GM19351 (cell line): ENCODE measurements at regions not wholly inside any gene's neighbourhood (a gene's known extent, or its start where the extent isn't known, plus 50 kb on each side); places are given as distances from the start of the nearest gene placed in this dataset.

Source experiments
- ATAC-seq: cut with Tn5 transposase; IDR thresholded peaks from one replicate; pipeline ENCODE4 v1.9.1; 2021; ENCODE audit warnings: mild to moderate bottlenecking, moderate library complexity; ENCODE audit not compliant: unreplicated experiment

DNA sequence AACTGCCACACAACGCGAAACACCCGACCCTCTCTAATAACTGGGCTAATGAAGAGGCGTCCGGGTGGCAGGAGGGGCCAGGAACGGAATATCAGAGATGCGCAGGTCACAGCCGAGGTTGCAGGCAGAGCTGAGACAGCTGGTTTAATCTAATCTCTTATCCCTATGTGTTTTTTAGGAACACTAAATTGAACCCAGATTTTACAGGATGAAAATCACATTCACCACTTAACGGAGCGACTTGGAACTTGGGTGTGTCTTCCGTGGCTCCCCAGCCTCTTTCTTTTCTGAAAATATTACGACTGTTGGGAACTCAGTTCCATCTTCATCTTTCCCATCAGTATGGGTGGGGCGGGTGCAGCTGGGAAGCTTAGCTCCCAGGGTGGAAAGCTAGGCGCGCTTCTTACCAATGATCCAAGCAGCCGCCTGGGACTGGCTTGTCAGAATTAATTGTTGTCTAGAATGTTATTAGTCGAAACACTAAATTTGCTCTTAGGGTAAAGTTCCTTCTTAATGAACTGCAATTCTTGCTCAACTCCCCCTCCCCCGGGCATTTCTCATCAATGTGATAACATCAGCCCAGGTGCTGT is 92.5 kb downstream of the IRX2 start:
- ATAC-seq: no peak

DNA sequence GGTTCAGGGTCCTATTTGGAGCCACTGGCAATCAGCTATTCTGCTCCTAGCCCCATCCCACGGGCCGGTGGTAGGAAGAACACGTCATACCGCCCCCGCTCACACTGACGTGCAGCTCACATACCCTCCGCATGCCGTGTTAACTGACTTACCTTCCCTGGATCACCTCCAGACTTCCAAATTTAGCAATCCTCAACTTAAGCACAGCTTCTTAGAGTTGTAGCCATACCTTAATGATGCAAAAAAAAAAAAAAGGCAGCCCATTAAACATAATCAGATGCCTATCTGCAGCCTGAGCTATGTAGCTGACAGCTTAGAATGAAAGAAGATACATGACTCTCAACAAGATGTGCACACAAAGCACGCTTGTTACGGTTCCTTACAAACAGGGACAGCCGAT is 93.0 kb downstream of the IRX2 start:
- ATAC-seq: no peak

DNA sequence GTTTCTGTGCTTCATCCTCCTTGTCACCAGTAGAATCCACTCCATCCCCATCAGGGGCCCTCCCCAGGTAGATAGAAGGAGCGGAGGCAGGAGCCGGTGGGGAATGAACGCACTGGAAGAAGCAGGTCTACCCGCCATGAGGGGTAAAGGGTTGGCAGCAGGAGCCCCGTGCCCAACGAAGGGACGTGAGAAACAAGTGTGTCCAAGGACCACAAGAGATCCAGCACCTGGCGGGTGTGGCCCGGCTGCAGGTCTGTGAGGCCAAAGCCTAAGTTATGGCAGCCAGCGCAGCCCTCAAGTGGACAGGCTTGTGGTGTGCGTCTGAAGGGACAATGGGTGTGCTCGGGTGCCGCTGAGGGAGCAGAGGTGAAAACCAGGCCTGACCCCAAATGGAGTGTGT is 94.3 kb downstream of the IRX2 start:
- ATAC-seq: no peak

DNA sequence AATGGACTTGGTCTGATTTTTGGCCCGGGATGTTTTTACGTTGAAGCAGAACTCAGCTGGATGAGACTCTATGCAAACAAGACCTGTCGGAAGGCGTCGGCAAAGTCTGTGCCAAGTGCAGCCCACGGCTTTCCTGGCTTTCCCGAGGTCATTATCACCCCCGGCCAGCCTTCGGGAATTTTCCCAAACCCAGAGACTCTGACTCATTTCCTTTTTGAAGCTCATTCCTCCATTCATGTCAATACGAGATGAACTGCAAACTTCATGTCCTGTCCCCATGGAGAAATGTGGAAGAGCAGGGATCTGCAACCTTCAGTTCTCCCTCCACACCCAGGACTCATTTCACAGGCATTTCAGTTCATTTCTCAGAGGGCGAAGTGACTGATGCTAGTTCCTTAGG is 95.3 kb downstream of the IRX2 start:
- no peak for ATAC-seq

DNA sequence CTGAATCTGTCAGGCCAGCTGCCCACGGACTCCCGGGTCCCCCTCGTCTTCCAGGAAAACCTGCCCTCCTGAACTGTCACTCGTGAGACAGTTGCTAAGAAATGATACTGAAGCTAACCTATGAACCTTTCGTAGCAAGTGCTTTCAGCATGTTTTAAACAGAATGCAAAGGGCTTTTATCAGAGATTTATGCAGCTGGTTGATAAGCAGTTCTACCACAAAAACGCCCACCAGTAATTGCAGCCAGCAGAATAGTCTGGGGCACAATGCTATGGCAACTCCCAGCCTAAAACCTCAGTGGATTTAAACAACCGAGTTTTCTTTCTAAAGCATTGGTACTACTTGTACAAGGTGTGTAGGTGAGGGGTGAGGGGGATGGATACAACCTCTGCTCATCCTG is 97.5 kb downstream of the IRX2 start:
- no peak for ATAC-seq

DNA sequence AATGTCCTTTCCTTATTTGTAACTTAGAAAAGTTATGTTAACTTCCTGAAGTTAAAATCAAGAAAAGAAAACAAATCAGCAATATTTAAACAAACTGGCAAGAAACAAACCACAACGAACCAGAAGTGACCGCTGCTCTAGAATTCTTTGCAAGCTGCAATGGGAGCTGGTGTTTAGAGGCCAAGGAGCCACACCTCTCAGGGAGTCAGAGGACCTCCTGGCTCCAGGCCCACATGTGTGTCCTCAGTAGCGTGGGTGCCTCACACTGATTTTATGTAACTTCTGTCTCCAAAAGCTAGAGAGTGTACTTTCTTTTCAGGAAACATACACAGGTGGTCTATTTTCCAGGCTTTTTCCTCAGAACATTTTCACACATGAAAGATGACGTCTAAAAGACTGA is 100.4 kb downstream of the IRX2 start:
- ATAC-seq: no peak

DNA sequence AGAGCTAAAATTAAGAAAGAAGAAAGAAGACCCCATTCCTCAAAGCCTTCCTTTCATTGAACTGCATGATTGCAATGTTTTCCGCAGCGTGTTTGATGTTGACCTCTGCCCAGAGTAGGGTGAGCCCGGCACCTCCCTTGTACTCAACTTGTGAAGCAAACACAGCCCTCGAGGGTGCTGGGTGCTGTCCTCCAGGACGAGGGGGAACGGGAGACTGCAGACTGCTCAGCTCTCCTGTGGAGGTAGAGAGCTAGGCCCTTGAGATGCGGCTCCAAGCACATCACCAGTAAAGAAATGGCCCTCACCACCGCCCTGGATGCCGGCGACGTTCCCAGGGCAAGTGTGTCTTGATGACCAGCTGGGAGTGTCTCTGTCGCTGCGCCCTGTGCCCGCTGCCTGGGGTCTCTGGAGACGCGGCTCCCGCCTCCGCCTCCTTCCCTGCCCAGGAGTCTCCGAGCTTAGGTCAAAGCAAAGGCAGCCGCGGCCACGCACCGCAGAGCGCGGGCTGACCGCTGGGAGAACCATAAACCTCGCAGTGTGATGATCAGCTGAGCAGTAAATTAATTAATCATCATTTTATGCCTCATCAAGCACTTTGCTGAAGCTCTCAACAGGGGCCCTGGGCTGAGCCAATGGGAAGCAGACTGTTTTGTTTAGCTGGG is 108.7 kb downstream of the IRX2 start:
- no peak for ATAC-seq

DNA sequence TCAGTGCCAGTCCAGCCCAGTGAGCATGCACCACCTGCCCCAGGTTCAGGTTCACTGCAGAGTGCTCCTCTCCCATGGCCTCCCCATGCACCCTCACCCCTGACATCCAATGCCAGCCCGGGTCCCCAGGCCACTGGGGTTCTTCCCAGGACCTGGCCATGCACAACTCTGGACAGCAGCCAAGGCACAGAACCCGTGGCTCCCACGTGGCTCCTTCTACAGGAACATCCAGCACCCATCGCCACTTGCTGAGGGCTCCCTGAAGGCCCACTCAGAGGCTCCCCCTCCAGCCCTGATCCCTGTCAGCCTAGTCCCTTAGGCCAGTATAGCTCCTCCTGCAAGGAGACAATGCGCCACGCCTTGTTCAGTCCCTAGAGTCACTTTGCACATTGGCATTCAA is 110.8 kb downstream of the IRX2 start:
- no peak for ATAC-seq

DNA sequence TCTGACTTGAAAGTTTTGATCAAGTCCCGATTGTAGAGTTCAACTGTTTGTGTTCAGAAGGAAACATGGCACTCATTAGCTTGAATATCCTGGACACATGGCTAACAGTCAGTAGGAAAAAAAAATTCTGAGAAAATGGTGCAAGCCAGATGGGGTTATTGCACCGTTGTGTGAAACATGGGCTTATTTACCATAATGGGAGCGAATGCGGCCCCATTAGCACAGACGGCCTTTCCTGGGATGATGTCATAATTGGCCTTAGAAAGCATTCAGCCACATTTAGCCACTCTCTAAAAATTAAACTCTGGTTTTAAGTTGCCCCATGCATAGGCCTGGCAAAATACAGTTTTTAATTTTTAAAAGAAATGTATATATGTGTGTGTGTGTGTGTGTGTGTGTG is 112.1 kb downstream of the IRX2 start:
- no peak for ATAC-seq

DNA sequence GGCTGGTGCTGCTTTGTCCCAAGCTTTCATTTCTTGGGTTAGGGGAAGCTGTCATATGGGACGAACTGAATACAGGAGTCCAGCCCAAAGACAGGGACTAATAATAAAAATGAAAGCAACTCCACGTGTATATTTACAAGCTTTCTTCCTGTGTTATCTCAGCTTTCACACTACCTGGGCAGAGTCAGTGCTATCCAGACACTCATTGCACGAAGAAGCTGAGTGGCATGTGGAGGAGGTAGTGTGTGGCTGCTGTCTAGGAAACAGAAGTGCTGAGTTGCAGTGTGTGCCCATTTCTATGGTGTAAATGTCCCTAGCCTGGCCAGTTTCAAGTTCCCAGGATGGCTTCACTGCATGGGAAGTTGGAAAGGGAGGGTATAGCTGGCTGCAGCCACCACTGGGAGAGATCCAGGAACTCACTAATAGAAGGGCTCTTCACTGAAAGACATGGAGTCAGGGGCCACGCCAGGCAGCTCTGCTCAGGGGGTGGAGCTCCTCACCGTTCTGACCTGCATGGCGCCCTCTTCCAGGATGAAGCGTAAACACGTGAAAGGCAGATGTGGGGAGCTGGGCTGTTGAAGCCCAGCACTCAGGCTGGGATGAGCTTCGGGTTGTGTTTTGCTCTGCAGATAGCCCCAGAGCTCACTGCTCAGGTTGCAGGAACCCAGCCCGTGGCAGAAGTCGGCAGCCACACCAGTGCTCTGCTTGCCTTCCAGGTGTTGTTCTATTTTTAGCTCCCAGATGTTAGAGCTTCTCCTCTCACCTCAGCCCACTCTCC is 116.9 kb downstream of the IRX2 start:
- ATAC-seq: no peak

DNA sequence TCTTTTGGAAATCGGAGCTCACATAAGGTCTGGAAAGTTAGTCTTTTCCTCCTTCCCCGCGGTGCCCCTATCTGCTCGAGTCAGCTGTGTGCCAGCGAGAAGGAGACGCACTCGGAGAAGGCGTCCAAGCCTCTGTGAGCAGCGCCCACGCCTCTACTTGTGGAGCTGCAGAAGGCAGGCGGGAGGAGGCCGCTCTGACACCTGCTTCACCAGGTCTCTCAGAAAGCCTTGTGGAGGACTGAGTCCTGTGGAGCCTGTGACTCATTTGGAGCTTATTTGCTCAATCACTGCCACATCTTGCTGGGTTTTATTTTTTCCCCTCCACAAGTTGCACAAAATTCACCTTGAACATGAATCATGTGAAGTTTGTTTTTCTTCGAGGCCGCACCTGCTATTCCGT is 117.5 kb downstream of the IRX2 start:
- ATAC-seq: no peak

DNA sequence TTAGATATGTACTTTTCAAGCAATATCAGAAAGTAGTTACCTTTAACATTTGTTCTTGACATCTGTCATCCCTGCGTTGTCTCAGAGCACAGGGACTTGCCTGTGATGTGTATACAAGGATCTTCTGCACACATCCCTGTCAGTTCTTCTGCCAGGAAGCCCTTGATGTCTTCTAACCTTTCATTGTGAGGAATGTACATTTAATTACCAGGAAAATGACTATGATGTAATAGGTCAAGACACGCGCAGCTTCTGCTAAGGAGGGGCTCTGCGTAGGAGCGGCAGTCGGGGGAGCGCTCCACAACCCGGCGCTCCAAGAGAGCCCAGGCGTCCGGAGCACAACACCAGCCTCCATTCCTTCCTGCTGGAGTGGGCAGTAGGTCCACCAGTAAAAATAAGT is 119.7 kb downstream of the IRX2 start:
- no peak for ATAC-seq

DNA sequence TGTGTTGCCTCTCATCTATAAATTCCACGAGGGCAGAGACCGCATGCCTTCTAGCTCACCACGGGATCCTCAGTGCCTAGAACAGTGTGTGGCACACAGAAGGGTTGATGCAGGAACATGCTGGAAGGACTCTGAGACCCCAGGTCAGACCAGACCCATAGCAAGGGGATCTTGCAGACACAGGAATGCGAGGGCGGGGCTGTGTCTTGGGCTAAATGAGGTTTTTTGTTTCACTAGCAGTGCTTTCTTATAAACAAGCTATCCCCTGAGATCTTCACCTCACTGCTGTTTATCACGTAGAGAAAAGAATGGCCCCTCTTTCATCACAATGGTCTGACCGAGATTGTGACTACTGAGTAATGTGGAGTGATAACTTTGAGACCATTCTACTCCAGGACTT is 122.4 kb downstream of the IRX2 start:
- no peak for ATAC-seq

DNA sequence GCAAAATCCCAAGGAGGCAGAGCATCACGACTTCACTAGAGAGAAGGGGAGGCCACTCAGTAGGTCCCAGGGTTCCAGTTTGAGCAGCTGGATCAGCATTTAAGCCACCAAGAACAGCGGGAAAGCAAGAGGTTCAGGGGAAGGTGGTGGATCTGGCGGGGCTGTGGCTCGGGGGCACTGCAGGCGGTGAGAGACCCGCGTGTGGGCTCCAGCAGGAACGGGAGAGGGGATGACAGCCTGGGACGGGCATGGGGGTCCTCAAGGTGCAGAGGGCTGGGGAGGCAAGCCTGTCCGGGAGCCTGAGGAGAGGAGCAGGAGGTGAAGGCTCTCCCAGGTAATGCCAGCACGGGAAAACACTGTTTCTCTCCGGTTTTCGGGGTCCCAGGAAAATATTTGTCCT is 123.6 kb downstream of the IRX2 start:
- ATAC-seq: no peak

DNA sequence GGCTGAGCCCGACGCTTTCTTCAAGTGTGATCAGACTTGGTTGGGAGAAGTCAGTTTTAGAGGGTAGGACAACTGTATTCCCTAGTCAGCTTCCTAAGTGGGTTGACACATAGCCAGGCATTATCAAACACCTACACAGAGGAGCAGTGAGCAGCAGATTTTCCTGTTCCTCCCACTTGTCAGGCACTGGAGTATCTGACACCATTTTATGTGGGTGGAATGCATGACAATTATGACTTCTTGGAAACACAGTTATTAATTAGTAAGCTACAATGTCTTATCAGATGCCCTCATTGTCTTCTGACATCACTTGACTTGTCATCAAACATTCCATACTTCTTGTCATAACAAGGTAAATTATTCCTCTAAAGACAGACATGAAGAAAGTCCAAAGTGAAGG is 124.9 kb downstream of the IRX2 start:
- ATAC-seq: no peak

DNA sequence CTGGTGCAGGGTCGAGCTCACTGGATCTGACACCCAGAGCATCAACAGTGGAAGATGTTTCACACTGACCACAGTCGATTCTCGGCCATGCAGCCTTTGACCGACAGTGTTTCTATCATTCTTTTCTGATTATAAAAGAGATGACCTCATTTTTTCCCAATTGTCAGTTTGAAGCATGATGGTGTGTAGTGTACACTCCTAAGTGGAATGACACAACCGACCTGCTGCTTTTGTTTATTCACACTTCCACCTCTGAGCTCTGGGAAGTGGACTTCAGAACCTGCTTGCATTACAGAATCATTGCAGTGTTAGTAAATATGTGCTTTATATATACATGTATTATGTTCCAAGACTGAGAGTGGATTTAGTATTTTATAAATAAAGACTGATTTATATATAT is 128.6 kb downstream of the IRX2 start:
- ATAC-seq: no peak

DNA sequence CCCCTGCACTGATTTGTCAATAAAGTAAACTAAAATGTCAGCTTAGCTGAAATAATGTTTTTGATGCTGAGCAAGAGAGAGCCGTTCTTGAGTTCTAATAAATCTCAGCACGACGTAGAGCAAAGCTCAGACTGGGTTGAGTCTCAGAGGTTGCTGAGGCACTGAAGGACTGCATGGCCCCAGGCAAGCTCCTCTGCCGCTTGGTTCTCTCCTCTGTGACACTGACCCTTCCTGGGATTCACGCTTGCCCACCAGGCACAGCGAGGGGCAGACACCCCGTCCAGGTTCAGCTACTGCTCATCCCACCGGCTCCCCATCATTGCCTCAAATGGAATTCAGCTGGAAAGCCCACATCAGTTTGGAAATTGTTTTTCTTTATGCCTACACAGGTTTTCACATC is 129.8 kb downstream of the IRX2 start:
- ATAC-seq: no peak

DNA sequence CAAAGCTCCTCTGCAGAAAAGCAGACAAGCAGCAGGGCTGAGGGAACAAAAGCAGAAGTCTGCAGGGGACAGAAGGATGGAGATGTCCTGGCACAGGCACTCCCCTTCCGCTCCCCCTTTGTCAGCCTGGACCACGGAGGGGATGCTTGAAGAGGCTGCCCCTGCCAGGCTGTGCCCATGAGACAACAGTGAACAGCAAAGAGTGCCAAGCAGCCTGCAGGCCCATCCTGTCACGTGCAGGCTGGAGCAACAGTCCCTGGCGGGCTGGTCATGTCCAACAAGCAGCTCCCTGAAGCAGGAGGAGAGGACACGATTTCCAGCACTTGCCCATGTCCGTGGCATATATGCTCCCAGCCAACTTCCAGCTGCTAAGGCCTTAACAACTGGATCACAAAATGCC is 132.3 kb downstream of the IRX2 start:
- ATAC-seq: no peak

DNA sequence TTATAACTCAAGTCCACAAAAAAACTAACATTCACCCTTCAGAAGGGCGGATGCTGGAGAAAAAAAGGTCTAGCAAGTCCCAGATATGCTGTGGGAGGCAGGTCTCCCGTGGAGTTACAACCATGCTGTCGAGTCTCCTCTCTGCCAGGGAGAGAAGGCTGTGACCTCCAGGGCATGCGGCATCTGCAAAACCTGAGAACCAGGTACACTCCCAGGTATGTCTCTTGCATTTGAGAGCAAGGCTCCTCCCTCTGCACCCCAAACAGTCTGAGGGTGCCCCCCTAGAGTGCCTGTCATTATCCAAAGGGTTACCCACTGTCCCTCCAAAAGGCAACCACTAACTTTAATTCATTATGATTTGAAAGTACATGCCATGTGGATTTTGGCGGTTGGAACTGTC is 134.0 kb downstream of the IRX2 start:
- no peak for ATAC-seq

DNA sequence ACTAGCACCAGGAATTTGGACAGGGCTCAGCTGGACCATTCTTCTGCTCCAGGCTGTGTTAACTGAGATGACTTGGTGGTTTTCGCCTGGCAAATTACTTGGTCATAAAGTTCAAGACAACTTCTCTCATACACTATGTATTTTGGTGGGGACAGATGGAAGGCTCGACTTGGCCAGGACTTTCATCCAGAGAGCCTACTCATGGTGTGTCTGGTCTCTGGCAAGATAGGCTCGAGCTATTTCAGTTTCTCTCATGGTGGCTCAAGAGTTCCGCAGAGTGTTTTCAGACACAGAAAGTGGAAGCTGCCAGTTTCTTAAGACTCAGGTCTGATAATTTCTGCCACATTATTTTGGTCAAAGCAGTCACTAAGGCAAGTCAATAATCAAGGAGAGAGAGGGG is 135.6 kb downstream of the IRX2 start:
- ATAC-seq: no peak

DNA sequence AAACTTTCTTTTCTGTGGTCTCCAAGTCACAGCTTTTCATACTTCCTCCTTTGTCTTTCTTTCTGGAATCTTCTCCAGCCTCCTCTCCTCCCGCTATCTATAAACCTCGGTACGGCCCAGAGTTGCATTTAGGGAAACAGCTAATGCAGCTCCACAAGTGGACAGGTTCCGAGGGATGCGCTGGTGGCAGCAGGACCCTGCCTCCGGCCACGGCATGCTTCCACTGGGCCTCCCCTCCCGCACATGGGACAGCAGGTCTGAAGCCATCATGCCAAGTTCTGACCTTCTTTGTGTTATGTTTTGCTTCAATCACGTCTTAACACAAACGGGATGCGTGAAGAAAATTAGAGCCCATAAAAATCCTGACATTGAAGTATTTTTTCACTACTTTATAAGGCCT is 136.9 kb downstream of the IRX2 start:
- no peak for ATAC-seq

DNA sequence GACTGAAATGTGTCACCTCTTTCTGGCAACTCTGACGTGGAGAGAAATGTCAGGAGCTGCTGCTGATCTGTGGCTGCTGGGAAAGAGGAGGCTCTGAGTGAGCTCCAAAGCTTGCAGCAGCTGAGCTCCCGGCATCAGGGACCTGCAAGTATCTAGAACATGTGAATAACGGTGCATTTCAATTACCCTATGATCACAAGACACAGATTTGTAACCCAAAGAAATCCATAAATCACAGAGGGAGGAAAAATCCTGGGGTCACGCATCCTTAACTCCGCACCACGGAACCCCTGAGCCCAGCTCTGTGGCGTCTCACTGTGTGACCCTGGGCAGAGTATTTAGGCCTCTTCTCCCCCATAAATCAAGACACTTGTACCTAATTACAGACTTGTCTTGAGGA is 139.8 kb downstream of the IRX2 start:
- no peak for ATAC-seq

DNA sequence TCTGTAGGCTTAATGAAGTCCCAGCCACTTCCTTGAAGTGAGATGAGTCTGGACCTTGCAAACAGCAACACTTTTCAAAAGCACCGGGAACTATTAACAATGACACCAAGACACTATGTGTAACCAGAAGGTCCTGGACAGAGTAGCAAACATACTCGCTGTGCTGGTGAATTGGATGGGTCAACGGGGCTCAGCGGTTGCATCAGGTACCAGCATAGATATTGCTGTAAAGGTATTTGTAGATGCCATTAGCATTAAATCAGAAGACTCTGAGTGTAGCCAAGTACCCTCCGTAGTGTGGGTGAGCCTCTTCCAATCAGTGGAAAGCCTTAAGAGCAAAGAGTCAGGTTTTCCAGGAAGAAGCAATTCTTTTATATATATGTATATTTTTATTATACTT is 140.5 kb downstream of the IRX2 start:
- ATAC-seq: no peak
